ENCODE measurements at regions not wholly inside any gene's neighbourhood (a gene's known extent, or its start where the extent isn't known, plus 50 kb on each side); places are given as distances from the start of the nearest gene placed in this dataset.
"Not testable (repeated sequence)": the region's sequence is repeated elsewhere in the genome, so short reads cannot be mapped to it uniquely, and the experiment has no call there.

GRCh38 chr2:143946436-143947391 lies 573.2 kb downstream of the ZEB2 start:
- DNase-seq = no peak

- no peak for DNase-seq
Observed at GRCh38 chr2:143942486-143942885, 577.4 kb downstream of the ZEB2 start.

GRCh38 chr2:143940720-143941119 lies 579.2 kb downstream of the ZEB2 start:
- DNase-seq = no peak

GRCh38 chr2:143939626-143940330 lies 580.1 kb downstream of the ZEB2 start:
- no peak for DNase-seq

- DNase-seq = no peak
Observed at GRCh38 chr2:143937723-143938350, 582.1 kb downstream of the ZEB2 start.

- peak in 1 of 2 donors; percentile 4 for DNase-seq
Observed at GRCh38 chr2:143936848-143937722, 582.8 kb downstream of the ZEB2 start.

GRCh38 chr2:143936538-143936847 lies 583.4 kb downstream of the ZEB2 start:
- no peak for DNase-seq

GRCh38 chr2:143935482-143935752 lies 584.5 kb downstream of the ZEB2 start:
- no peak for DNase-seq

- DNase-seq = no peak
Observed at GRCh38 chr2:143934626-143935481, 585.1 kb downstream of the ZEB2 start.

- no peak for DNase-seq
Observed at GRCh38 chr2:143933946-143934569, 585.9 kb downstream of the ZEB2 start.

GRCh38 chr2:143930891-143931290 lies 589.0 kb downstream of the ZEB2 start:
- no peak for DNase-seq

GRCh38 chr2:143928613-143929012 lies 591.3 kb downstream of the ZEB2 start:
- peak in 1 of 2 donors; percentile 12 for DNase-seq

- no peak for DNase-seq
Observed at GRCh38 chr2:143928184-143928583, 591.7 kb downstream of the ZEB2 start.

GRCh38 chr2:143926736-143927135 lies 593.2 kb downstream of the ZEB2 start:
- peak; percentile 62 to 69 for DNase-seq

- DNase-seq = not testable (repeated sequence)
Observed at GRCh38 chr2:143922261-143922830, 597.6 kb downstream of the ZEB2 start.

GRCh38 chr2:143918465-143918989 lies 601.4 kb downstream of the ZEB2 start:
- DNase-seq = no peak

GRCh38 chr2:143916781-143917180 lies 603.1 kb downstream of the ZEB2 start:
- DNase-seq = no peak

GRCh38 chr2:143909577-143910353 lies 610.2 kb downstream of the ZEB2 start:
- no peak for DNase-seq

- no peak for DNase-seq
Observed at GRCh38 chr2:143908843-143909242, 611.1 kb downstream of the ZEB2 start.

GRCh38 chr2:143907801-143908200 lies 612.1 kb downstream of the ZEB2 start:
- no peak for DNase-seq

Data from inflammatory macrophage treated with lipopolysaccharide for 1 hour (primary cell).